ENCODE measurements at regions not wholly inside any gene's neighbourhood (a gene's known extent, or its start where the extent isn't known, plus 50 kb on each side); places are given as distances from the start of the nearest gene placed in this dataset.

- DNase-seq (ENCODE audit: extremely low spot score), result no peak
- ChIA-PET CTCF (no interaction called here), POLR2A (no interaction called here)
- no peak for TF ChIP-seq CTCF (IDR thresholded peaks at IDR 0.05; ENCODE audit: control extremely low read depth, extremely low read depth, low read depth, missing control alignments)
Observed at GRCh38 chr4:123558865-123559264, 162.3 kb downstream of the SPRY1 start.

GRCh38 chr4:123559955-123560871, 163.6 kb downstream of the SPRY1 start:
- CTCF ChIA-PET, result no interaction called here
- POLR2A ChIA-PET, result no interaction called here
- DNase-seq (ENCODE audit: extremely low spot score), result no peak
- no peak for TF ChIP-seq CTCF (IDR thresholded peaks at IDR 0.05; ENCODE audit: control extremely low read depth, extremely low read depth, low read depth, missing control alignments)

- TF ChIP-seq CTCF (IDR thresholded peaks at IDR 0.05; ENCODE audit: control extremely low read depth, extremely low read depth, low read depth, missing control alignments), result no peak
- POLR2A ChIA-PET, result no interaction called here
- CTCF ChIA-PET, result no interaction called here
- DNase-seq (ENCODE audit: extremely low spot score), result no peak
Observed at GRCh38 chr4:123561525-123561924, 164.9 kb downstream of the SPRY1 start.

- POLR2A ChIA-PET, result no interaction called here
- DNase-seq (ENCODE audit: extremely low spot score), result no peak
- TF ChIP-seq CTCF (IDR thresholded peaks at IDR 0.05; ENCODE audit: control extremely low read depth, extremely low read depth, low read depth, missing control alignments), result no peak
- CTCF ChIA-PET, result interaction anchor here (0.8 to 3.8 kb wide), 15 partner anchors 9 to 173 kb away, joined by 3 to 23 read pairs (median 4); no protein-coding TSS in a partner anchor
Observed at GRCh38 chr4:123562994-123563750, 166.6 kb downstream of the SPRY1 start.

- CTCF ChIA-PET, result interaction anchor here (0.6 to 3.8 kb wide), 28 partner anchors 9 to 458 kb away, joined by 3 to 23 read pairs (median 4); no protein-coding TSS in a partner anchor
- TF ChIP-seq CTCF (IDR thresholded peaks at IDR 0.05; ENCODE audit: control extremely low read depth, extremely low read depth, low read depth, missing control alignments), result peak; percentile 88
- POLR2A ChIA-PET, result no interaction called here
- peak; percentile 76 for DNase-seq (ENCODE audit: extremely low spot score)
Observed at GRCh38 chr4:123564758-123565346, 168.3 kb downstream of the SPRY1 start.

GRCh38 chr4:123568936-123569335, 172.3 kb downstream of the SPRY1 start:
- POLR2A ChIA-PET, result no interaction called here
- DNase-seq (ENCODE audit: extremely low spot score), result no peak
- no peak for TF ChIP-seq CTCF (IDR thresholded peaks at IDR 0.05; ENCODE audit: control extremely low read depth, extremely low read depth, low read depth, missing control alignments)
- CTCF ChIA-PET, result no interaction called here
